A673 (cell line): ENCODE measurements at regions not wholly inside any gene's neighbourhood (a gene's known extent, or its start where the extent isn't known, plus 50 kb on each side); places are given as distances from the start of the nearest gene placed in this dataset.

ENCODE experiments used
- BruUV-seq: library from RNA; stranded (reverse); fragments of 400-500 nt; replicated peaks from 2 replicates; lab custom pipeline; 2021; lab: Mats Ljungman, UMichigan
- CTCF ChIA-PET: fragments of 300-600 bp; sonication (Branson Sonifier 250); formaldehyde crosslinking; loops from one replicate; lab custom pipeline; 2022; ENCODE audit warnings: antibody characterized with exemption; lab: Charles Lee
- POLR2A ChIA-PET: fragments of 300-600 bp; sonication (Branson Sonifier 250); formaldehyde crosslinking; loops from one replicate; lab custom pipeline; 2022; ENCODE audit warnings: antibody characterized with exemption; ENCODE audit not compliant: low non-redundant PET; lab: Charles Lee
- DNase-seq: peaks from one replicate; pipeline ENCODE4 v3.0.0-alpha.2; 2015; ENCODE audit warnings: low spot score
- H3K27ac ChIP-seq: fragments of 200-600 bp; sonication (generic); 2 replicates; pipeline ENCODE4 v1.5.1; 2016; ENCODE audit warnings: mixed run types, low read depth, mild to moderate bottlenecking, mixed read lengths, antibody characterized with exemption, low read length; ENCODE audit not compliant: poor library complexity, severe bottlenecking
- H3K27me3 ChIP-seq: fragments of 200-600 bp; sonication (generic); replicated peaks from 2 replicates; pipeline ENCODE4 v1.6.1; 2017; ENCODE audit warnings: mixed run types, low read depth, mild to moderate bottlenecking, mixed read lengths, antibody characterized with exemption, low read length; ENCODE audit not compliant: insufficient read depth, poor library complexity
- H3K36me3 ChIP-seq: fragments of 200-600 bp; sonication (generic); 2 replicates; pipeline ENCODE4 v1.6.1; 2016; ENCODE audit warnings: mixed run types, mild to moderate bottlenecking, mixed read lengths, antibody characterized with exemption, low read length; ENCODE audit not compliant: insufficient read depth, poor library complexity, severe bottlenecking
- H3K4me1 ChIP-seq: fragments of 200-600 bp; sonication (generic); 2 replicates; pipeline ENCODE4 v1.6.1; 2017; ENCODE audit warnings: mixed run types, mild to moderate bottlenecking, mixed read lengths, antibody characterized with exemption, low read length; ENCODE audit not compliant: insufficient read depth, poor library complexity, severe bottlenecking
- H3K4me3 ChIP-seq: fragments of 200-600 bp; sonication (generic); 2 replicates; pipeline ENCODE4 v1.5.1; 2016; ENCODE audit warnings: low read depth, mixed run types, mild to moderate bottlenecking, mixed read lengths, low read length; ENCODE audit not compliant: poor library complexity, severe bottlenecking
- H3K9me3 ChIP-seq: fragments of 200-600 bp; sonication (generic); 2 replicates; pipeline ENCODE4 v1.6.1; 2016; ENCODE audit warnings: mixed run types, low read depth, mild to moderate bottlenecking, mixed read lengths, antibody characterized with exemption, low read length; ENCODE audit not compliant: poor library complexity, severe bottlenecking
- CTCF ChIP-seq: fragments of 300-800, 200-600 bp; sonication (generic); conservative IDR thresholded peaks from 2 replicates; pipeline ENCODE4 v1.5.1; 2017; ENCODE audit warnings: low read depth, mild to moderate bottlenecking, antibody characterized with exemption, low read length, moderate library complexity, mixed read lengths
- EZH2 ChIP-seq: fragments of 200-600 bp; sonication (generic); IDR thresholded peaks from 2 replicates; pipeline ENCODE4 v1.6.1; 2017; ENCODE audit warnings: borderline replicate concordance, low read depth, mild to moderate bottlenecking, mixed read lengths, antibody characterized with exemption, low read length; ENCODE audit not compliant: poor library complexity, severe bottlenecking
- intact Hi-C: fragments of 100-400 bp; cut with micrococcal nuclease; formaldehyde crosslinking; loops from one replicate; pipeline ENCODE4 v1.10.0; 2022; ENCODE audit not compliant: unreplicated experiment

DNA sequence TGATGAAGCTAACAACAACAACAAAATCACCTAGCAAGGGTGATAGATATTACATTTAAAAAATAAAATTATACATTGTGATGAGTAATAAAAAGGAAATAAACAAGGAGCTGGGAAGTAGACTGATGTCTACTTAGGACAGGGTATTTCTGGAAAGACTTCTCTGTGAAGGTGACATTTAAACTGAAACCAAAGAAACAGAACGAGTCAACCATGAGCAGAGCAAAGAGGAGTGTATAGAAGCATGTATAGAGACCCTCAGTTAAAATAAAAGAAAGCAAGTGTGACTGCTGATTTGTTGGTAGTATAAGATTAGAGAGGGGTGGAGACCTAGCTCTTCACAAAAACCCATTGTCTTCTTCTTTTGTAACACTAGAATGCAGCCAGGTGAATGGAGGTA is 53.0 kb upstream of the TDRD3 start:
- Histone ChIP-seq H3K4me3 (no peak overlapping the region), H3K36me3 (no peaks in the 10 kb centered on the region), H3K4me1 (no peaks in the 10 kb centered on the region), H3K9me3 (no peaks in the 10 kb centered on the region), H3K27ac (no peak overlapping the region), H3K27me3 (no peaks in the 10 kb centered on the region)
- ChIA-PET POLR2A (interaction anchor here (0.6 kb wide), 1 partner anchor 22 kb away, joined by 3 read pairs; no protein-coding TSS in a partner anchor), CTCF (no interaction called here)
- DNase-seq, result no peak
- intact Hi-C loops, result no loop called here
- BruUV-seq, result no TSS peak
- TF ChIP-seq EZH2 (no peak), CTCF (no peak)

DNA sequence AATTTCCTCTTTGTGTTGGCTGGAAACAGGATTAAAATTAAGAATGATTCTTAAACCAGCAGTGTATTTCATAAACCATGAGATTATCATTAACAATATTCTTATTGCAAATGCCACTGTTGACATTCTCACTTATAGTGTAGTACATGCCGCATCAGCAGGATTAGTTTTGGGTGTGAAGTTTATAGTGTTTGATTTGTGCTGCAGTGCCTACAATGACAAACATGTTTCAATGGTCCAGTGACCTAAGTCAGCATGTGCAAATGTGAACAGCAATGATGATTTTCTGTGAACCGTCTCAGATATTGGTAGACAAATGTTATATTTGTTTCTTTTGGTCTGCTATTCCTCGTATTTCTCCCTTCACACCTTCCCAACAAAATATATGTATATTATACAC is 49.8 kb upstream of the TDRD3 start:
- TF ChIP-seq CTCF, result no peak
- TF ChIP-seq EZH2, result no peak
- no peaks in the 10 kb centered on the region for H3K4me1 ChIP-seq
- H3K4me3 ChIP-seq, result no peak overlapping the region
- no TSS peak for BruUV-seq
- no peaks in the 10 kb centered on the region for H3K9me3 ChIP-seq
- intact Hi-C loops, result no loop called here
- POLR2A ChIA-PET, result no interaction called here
- DNase-seq, result no peak
- CTCF ChIA-PET, result no interaction called here
- no peak overlapping the region for H3K27ac ChIP-seq
- no peaks in the 10 kb centered on the region for H3K27me3 ChIP-seq
- H3K36me3 ChIP-seq, result no peaks in the 10 kb centered on the region
